ENCODE measurements at regions not wholly inside any gene's neighbourhood (a gene's known extent, or its start where the extent isn't known, plus 50 kb on each side); places are given as distances from the start of the nearest gene placed in this dataset.

GRCh38 chr18:71936744-71937143, 607.4 kb downstream of the CBLN2 start:
- no peaks in the 10 kb centered on the region for H3K4me1 ChIP-seq (ENCODE audit: control insufficient read depth, insufficient read depth, low read length)
- H3K4me3 ChIP-seq (ENCODE audit: low read length): no peak overlapping the region
- no peaks in the 10 kb centered on the region for H3K27me3 ChIP-seq (ENCODE audit: control insufficient read depth, insufficient read depth, low read length)
- no CpG with 5 or more reads among the region's 2 CpGs for WGBS (ENCODE audit: insufficient coverage, insufficient read length)
- DNase-seq (ENCODE audit: low read depth, low spot score): no peak
- H3K27ac ChIP-seq (ENCODE audit: low read length): no peak overlapping the region
- H3K36me3 ChIP-seq (ENCODE audit: control insufficient read depth, insufficient read depth, low read length): no peaks in the 10 kb centered on the region
- no peaks in the 10 kb centered on the region for H3K9me3 ChIP-seq (ENCODE audit: control insufficient read depth, insufficient read depth, low read length)

- H3K36me3 ChIP-seq (ENCODE audit: control insufficient read depth, insufficient read depth, low read length): no peaks in the 10 kb centered on the region
- no peaks in the 10 kb centered on the region for H3K9me3 ChIP-seq (ENCODE audit: control insufficient read depth, insufficient read depth, low read length)
- H3K4me3 ChIP-seq (ENCODE audit: low read length): no peak overlapping the region
- no CpG with 5 or more reads among the region's 3 CpGs for WGBS (ENCODE audit: insufficient coverage, insufficient read length)
- H3K4me1 ChIP-seq (ENCODE audit: control insufficient read depth, insufficient read depth, low read length): no peaks in the 10 kb centered on the region; the same call in 1 of the 2 replicates
- H3K27me3 ChIP-seq (ENCODE audit: control insufficient read depth, insufficient read depth, low read length): no peaks in the 10 kb centered on the region
- no peak overlapping the region for H3K27ac ChIP-seq (ENCODE audit: low read length)
- no peak for DNase-seq (ENCODE audit: low read depth, low spot score)
These were observed 624.9 kb downstream of the CBLN2 start for GRCh38 chr18:71919211-71919610.

- Histone ChIP-seq H3K27me3 (ENCODE audit: control insufficient read depth, insufficient read depth, low read length) (no peaks in the 10 kb centered on the region), H3K27ac (ENCODE audit: low read length) (no peak overlapping the region), H3K36me3 (ENCODE audit: control insufficient read depth, insufficient read depth, low read length) (no peaks in the 10 kb centered on the region), H3K9me3 (ENCODE audit: control insufficient read depth, insufficient read depth, low read length) (no peaks in the 10 kb centered on the region), H3K4me3 (ENCODE audit: low read length) (no peak overlapping the region), H3K4me1 (ENCODE audit: control insufficient read depth, insufficient read depth, low read length) (no peaks in the 10 kb centered on the region)
- DNase-seq (ENCODE audit: low read depth, low spot score): no peak
- no CpG with 5 or more reads among the region's 1 CpG for WGBS (ENCODE audit: insufficient coverage, insufficient read length)
These were observed 630.5 kb downstream of the CBLN2 start for GRCh38 chr18:71913641-71914040.

- Histone ChIP-seq H3K4me3 (ENCODE audit: low read length) (no peak overlapping the region), H3K36me3 (ENCODE audit: control insufficient read depth, insufficient read depth, low read length) (no peaks in the 10 kb centered on the region), H3K4me1 (ENCODE audit: control insufficient read depth, insufficient read depth, low read length) (no peaks in the 10 kb centered on the region), H3K27me3 (ENCODE audit: control insufficient read depth, insufficient read depth, low read length) (no peaks in the 10 kb centered on the region), H3K27ac (ENCODE audit: low read length) (no peak overlapping the region), H3K9me3 (ENCODE audit: control insufficient read depth, insufficient read depth, low read length) (no peaks in the 10 kb centered on the region)
- WGBS (ENCODE audit: insufficient coverage, insufficient read length): no CpG with 5 or more reads among the region's 1 CpG
- DNase-seq (ENCODE audit: low read depth, low spot score): no peak
These were observed 641.7 kb downstream of the CBLN2 start for GRCh38 chr18:71902482-71902881.

GRCh38 chr18:71899707-71900472, 644.3 kb downstream of the CBLN2 start:
- WGBS (ENCODE audit: insufficient coverage, insufficient read length): no CpG with 5 or more reads among the region's 8 CpGs
- Histone ChIP-seq H3K36me3 (ENCODE audit: control insufficient read depth, insufficient read depth, low read length) (no peaks in the 10 kb centered on the region), H3K27ac (ENCODE audit: low read length) (no peak overlapping the region), H3K4me1 (ENCODE audit: control insufficient read depth, insufficient read depth, low read length) (no peaks in the 10 kb centered on the region), H3K27me3 (ENCODE audit: control insufficient read depth, insufficient read depth, low read length) (no peaks in the 10 kb centered on the region), H3K4me3 (ENCODE audit: low read length) (no peak overlapping the region), H3K9me3 (ENCODE audit: control insufficient read depth, insufficient read depth, low read length) (no peaks in the 10 kb centered on the region)
- no peak for DNase-seq (ENCODE audit: low read depth, low spot score)

GRCh38 chr18:71899183-71899582, 645.0 kb downstream of the CBLN2 start:
- no CpG with 5 or more reads among the region's 6 CpGs for WGBS (ENCODE audit: insufficient coverage, insufficient read length)
- Histone ChIP-seq H3K27me3 (ENCODE audit: control insufficient read depth, insufficient read depth, low read length) (no peaks in the 10 kb centered on the region), H3K9me3 (ENCODE audit: control insufficient read depth, insufficient read depth, low read length) (no peaks in the 10 kb centered on the region), H3K27ac (ENCODE audit: low read length) (no peak overlapping the region), H3K4me1 (ENCODE audit: control insufficient read depth, insufficient read depth, low read length) (no peaks in the 10 kb centered on the region), H3K4me3 (ENCODE audit: low read length) (no peak overlapping the region), H3K36me3 (ENCODE audit: control insufficient read depth, insufficient read depth, low read length) (no peaks in the 10 kb centered on the region)
- DNase-seq (ENCODE audit: low read depth, low spot score): no peak

- Histone ChIP-seq H3K36me3 (ENCODE audit: control insufficient read depth, insufficient read depth, low read length) (no peaks in the 10 kb centered on the region), H3K27me3 (ENCODE audit: control insufficient read depth, insufficient read depth, low read length) (no peaks in the 10 kb centered on the region), H3K27ac (ENCODE audit: low read length) (no peak overlapping the region), H3K9me3 (ENCODE audit: control insufficient read depth, insufficient read depth, low read length) (no peaks in the 10 kb centered on the region), H3K4me1 (ENCODE audit: control insufficient read depth, insufficient read depth, low read length) (no peaks in the 10 kb centered on the region), H3K4me3 (ENCODE audit: low read length) (no peak overlapping the region)
- WGBS (ENCODE audit: insufficient coverage, insufficient read length): no CpG with 5 or more reads among the region's 1 CpG
- DNase-seq (ENCODE audit: low read depth, low spot score): no peak
These were observed 656.6 kb downstream of the CBLN2 start for GRCh38 chr18:71887509-71887908.

- Histone ChIP-seq H3K27me3 (ENCODE audit: control insufficient read depth, insufficient read depth, low read length) (no peaks in the 10 kb centered on the region), H3K36me3 (ENCODE audit: control insufficient read depth, insufficient read depth, low read length) (no peaks in the 10 kb centered on the region), H3K27ac (ENCODE audit: low read length) (no peak overlapping the region), H3K4me3 (ENCODE audit: low read length) (no peak overlapping the region), H3K4me1 (ENCODE audit: control insufficient read depth, insufficient read depth, low read length) (no peaks in the 10 kb centered on the region), H3K9me3 (ENCODE audit: control insufficient read depth, insufficient read depth, low read length) (no peaks in the 10 kb centered on the region)
- DNase-seq (ENCODE audit: low read depth, low spot score): no peak
- WGBS (ENCODE audit: insufficient coverage, insufficient read length): no CpG with 5 or more reads among the region's 4 CpGs
These were observed 665.9 kb downstream of the CBLN2 start for GRCh38 chr18:71878226-71878625.

GRCh38 chr18:71873695-71874094, 670.4 kb downstream of the CBLN2 start:
- H3K9me3 ChIP-seq (ENCODE audit: control insufficient read depth, insufficient read depth, low read length): no peaks in the 10 kb centered on the region
- WGBS (ENCODE audit: insufficient coverage, insufficient read length): no CpG with 5 or more reads among the region's 4 CpGs
- DNase-seq (ENCODE audit: low read depth, low spot score): no peak

GRCh38 chr18:71865888-71866287, 678.3 kb downstream of the CBLN2 start:
- Histone ChIP-seq H3K27ac (ENCODE audit: low read length) (no peak overlapping the region), H3K4me3 (ENCODE audit: low read length) (no peak overlapping the region), H3K4me1 (ENCODE audit: control insufficient read depth, insufficient read depth, low read length) (no peaks in the 10 kb centered on the region), H3K36me3 (ENCODE audit: control insufficient read depth, insufficient read depth, low read length) (no peaks in the 10 kb centered on the region), H3K27me3 (ENCODE audit: control insufficient read depth, insufficient read depth, low read length) (no peaks in the 10 kb centered on the region), H3K9me3 (ENCODE audit: control insufficient read depth, insufficient read depth, low read length) (no peaks in the 10 kb centered on the region)
- no peak for DNase-seq (ENCODE audit: low read depth, low spot score)
- WGBS (ENCODE audit: insufficient coverage, insufficient read length): no CpG with 5 or more reads among the region's 5 CpGs

More at GRCh38 chr18:71873695-71874094, 670.4 kb downstream of the CBLN2 start:
- Histone ChIP-seq H3K4me1 (ENCODE audit: control insufficient read depth, insufficient read depth, low read length) (no peaks in the 10 kb centered on the region), H3K36me3 (ENCODE audit: control insufficient read depth, insufficient read depth, low read length) (no peaks in the 10 kb centered on the region), H3K27ac (ENCODE audit: low read length) (no peak overlapping the region), H3K27me3 (ENCODE audit: control insufficient read depth, insufficient read depth, low read length) (no peaks in the 10 kb centered on the region), H3K4me3 (ENCODE audit: low read length) (no peak overlapping the region)

- DNase-seq (ENCODE audit: low read depth, low spot score): no peak
- Histone ChIP-seq H3K27me3 (ENCODE audit: control insufficient read depth, insufficient read depth, low read length) (no peaks in the 10 kb centered on the region), H3K4me1 (ENCODE audit: control insufficient read depth, insufficient read depth, low read length) (no peaks in the 10 kb centered on the region), H3K9me3 (ENCODE audit: control insufficient read depth, insufficient read depth, low read length) (no peaks in the 10 kb centered on the region), H3K27ac (ENCODE audit: low read length) (no peak overlapping the region), H3K4me3 (ENCODE audit: low read length) (no peak overlapping the region), H3K36me3 (ENCODE audit: control insufficient read depth, insufficient read depth, low read length) (no peaks in the 10 kb centered on the region)
- no CpG with 5 or more reads among the region's 1 CpG for WGBS (ENCODE audit: insufficient coverage, insufficient read length)
These were observed 693.5 kb downstream of the CBLN2 start for GRCh38 chr18:71850602-71851001.
